ENCODE measurements at regions not wholly inside any gene's neighbourhood (a gene's known extent, or its start where the extent isn't known, plus 50 kb on each side); places are given as distances from the start of the nearest gene placed in this dataset.

- no peak overlapping the region for H2AFZ ChIP-seq (ENCODE audit: low read length, unreplicated experiment)
These were observed 160.0 kb upstream of the PDE5A start for GRCh38 chr4:119788349-119789266.

GRCh38 chr4:119785963-119786362, 157.4 kb upstream of the PDE5A start:
- no peaks in the 10 kb centered on the region for H3K4me1 ChIP-seq (ENCODE audit: control insufficient read depth, insufficient read depth, low read length, unreplicated experiment)
- no peak overlapping the region for H2AFZ ChIP-seq (ENCODE audit: low read length, unreplicated experiment)
- no peak overlapping the region for H3K4me3 ChIP-seq (ENCODE audit: low read depth, low read length)
- no peaks in the 10 kb centered on the region for H3K79me2 ChIP-seq (ENCODE audit: control insufficient read depth, insufficient read depth, low read length, unreplicated experiment)
- H3K36me3 ChIP-seq (ENCODE audit: insufficient read depth, low read length), result no peaks in the 10 kb centered on the region
- H3K27ac ChIP-seq (ENCODE audit: low read depth, low read length), result no peak overlapping the region
- no peaks in the 10 kb centered on the region for H3K27me3 ChIP-seq (ENCODE audit: insufficient read depth, low read length)

More at GRCh38 chr4:119788349-119789266, 160.0 kb upstream of the PDE5A start:
- Histone ChIP-seq H3K79me2 (ENCODE audit: control insufficient read depth, insufficient read depth, low read length, unreplicated experiment) (no peaks in the 10 kb centered on the region), H3K36me3 (ENCODE audit: insufficient read depth, low read length) (no peaks in the 10 kb centered on the region), H3K27me3 (ENCODE audit: insufficient read depth, low read length) (no peaks in the 10 kb centered on the region), H3K4me3 (ENCODE audit: low read depth, low read length) (no peak overlapping the region), H3K4me1 (ENCODE audit: control insufficient read depth, insufficient read depth, low read length, unreplicated experiment) (no peaks in the 10 kb centered on the region), H3K27ac (ENCODE audit: low read depth, low read length) (no peak overlapping the region)

- Histone ChIP-seq H2AFZ (ENCODE audit: low read length, unreplicated experiment) (no peak overlapping the region), H3K36me3 (ENCODE audit: insufficient read depth, low read length) (no peaks in the 10 kb centered on the region), H3K79me2 (ENCODE audit: control insufficient read depth, insufficient read depth, low read length, unreplicated experiment) (no peaks in the 10 kb centered on the region)
These were observed 154.8 kb upstream of the PDE5A start for GRCh38 chr4:119783189-119783983.

GRCh38 chr4:119781044-119781443, 152.4 kb upstream of the PDE5A start:
- Histone ChIP-seq H3K27me3 (ENCODE audit: insufficient read depth, low read length) (no peaks in the 10 kb centered on the region), H2AFZ (ENCODE audit: low read length, unreplicated experiment) (no peak overlapping the region), H3K36me3 (ENCODE audit: insufficient read depth, low read length) (no peaks in the 10 kb centered on the region), H3K27ac (ENCODE audit: low read depth, low read length) (no peak overlapping the region), H3K4me3 (ENCODE audit: low read depth, low read length) (no peak overlapping the region), H3K79me2 (ENCODE audit: control insufficient read depth, insufficient read depth, low read length, unreplicated experiment) (no peaks in the 10 kb centered on the region), H3K4me1 (ENCODE audit: control insufficient read depth, insufficient read depth, low read length, unreplicated experiment) (no peaks in the 10 kb centered on the region)

More at GRCh38 chr4:119783189-119783983, 154.8 kb upstream of the PDE5A start:
- Histone ChIP-seq H3K4me3 (ENCODE audit: low read depth, low read length) (no peak overlapping the region), H3K4me1 (ENCODE audit: control insufficient read depth, insufficient read depth, low read length, unreplicated experiment) (no peaks in the 10 kb centered on the region), H3K27me3 (ENCODE audit: insufficient read depth, low read length) (no peaks in the 10 kb centered on the region), H3K27ac (ENCODE audit: low read depth, low read length) (no peak overlapping the region)

- no peaks in the 10 kb centered on the region for H3K27me3 ChIP-seq (ENCODE audit: insufficient read depth, low read length)
- no peak overlapping the region for H2AFZ ChIP-seq (ENCODE audit: low read length, unreplicated experiment)
- no peak overlapping the region for H3K4me3 ChIP-seq (ENCODE audit: low read depth, low read length)
- no peaks in the 10 kb centered on the region for H3K4me1 ChIP-seq (ENCODE audit: control insufficient read depth, insufficient read depth, low read length, unreplicated experiment)
- no peaks in the 10 kb centered on the region for H3K79me2 ChIP-seq (ENCODE audit: control insufficient read depth, insufficient read depth, low read length, unreplicated experiment)
- no peaks in the 10 kb centered on the region for H3K36me3 ChIP-seq (ENCODE audit: insufficient read depth, low read length)
- H3K27ac ChIP-seq (ENCODE audit: low read depth, low read length), result no peak overlapping the region
These were observed 146.2 kb upstream of the PDE5A start for GRCh38 chr4:119774840-119775239.

- no peaks in the 10 kb centered on the region for H3K36me3 ChIP-seq (ENCODE audit: insufficient read depth, low read length)
- H3K4me3 ChIP-seq (ENCODE audit: low read depth, low read length), result no peak overlapping the region
- H3K79me2 ChIP-seq (ENCODE audit: control insufficient read depth, insufficient read depth, low read length, unreplicated experiment), result no peaks in the 10 kb centered on the region
- H3K27ac ChIP-seq (ENCODE audit: low read depth, low read length), result no peak overlapping the region
- H3K4me1 ChIP-seq (ENCODE audit: control insufficient read depth, insufficient read depth, low read length, unreplicated experiment), result no peaks in the 10 kb centered on the region
- no peaks in the 10 kb centered on the region for H3K27me3 ChIP-seq (ENCODE audit: insufficient read depth, low read length)
- no peak overlapping the region for H2AFZ ChIP-seq (ENCODE audit: low read length, unreplicated experiment)
These were observed 137.3 kb upstream of the PDE5A start for GRCh38 chr4:119765951-119766350.

GRCh38 chr4:119765469-119765868, 136.9 kb upstream of the PDE5A start:
- Histone ChIP-seq H3K27me3 (ENCODE audit: insufficient read depth, low read length) (no peaks in the 10 kb centered on the region), H2AFZ (ENCODE audit: low read length, unreplicated experiment) (no peak overlapping the region), H3K27ac (ENCODE audit: low read depth, low read length) (no peak overlapping the region), H3K36me3 (ENCODE audit: insufficient read depth, low read length) (no peaks in the 10 kb centered on the region), H3K4me1 (ENCODE audit: control insufficient read depth, insufficient read depth, low read length, unreplicated experiment) (no peaks in the 10 kb centered on the region), H3K4me3 (ENCODE audit: low read depth, low read length) (no peak overlapping the region), H3K79me2 (ENCODE audit: control insufficient read depth, insufficient read depth, low read length, unreplicated experiment) (no peaks in the 10 kb centered on the region)

- no peak overlapping the region for H3K27ac ChIP-seq (ENCODE audit: low read depth, low read length)
These were observed 134.8 kb upstream of the PDE5A start for GRCh38 chr4:119763386-119763785.

GRCh38 chr4:119755599-119755998, 127.0 kb upstream of the PDE5A start:
- Histone ChIP-seq H3K36me3 (ENCODE audit: insufficient read depth, low read length) (no peaks in the 10 kb centered on the region), H3K27me3 (ENCODE audit: insufficient read depth, low read length) (no peaks in the 10 kb centered on the region), H3K4me1 (ENCODE audit: control insufficient read depth, insufficient read depth, low read length, unreplicated experiment) (no peaks in the 10 kb centered on the region), H3K27ac (ENCODE audit: low read depth, low read length) (no peak overlapping the region), H2AFZ (ENCODE audit: low read length, unreplicated experiment) (no peak overlapping the region), H3K79me2 (ENCODE audit: control insufficient read depth, insufficient read depth, low read length, unreplicated experiment) (no peaks in the 10 kb centered on the region), H3K4me3 (ENCODE audit: low read depth, low read length) (no peak overlapping the region)

More at GRCh38 chr4:119763386-119763785, 134.8 kb upstream of the PDE5A start:
- H2AFZ ChIP-seq (ENCODE audit: low read length, unreplicated experiment), result no peak overlapping the region
- H3K36me3 ChIP-seq (ENCODE audit: insufficient read depth, low read length), result no peaks in the 10 kb centered on the region
- no peak overlapping the region for H3K4me3 ChIP-seq (ENCODE audit: low read depth, low read length)
- no peaks in the 10 kb centered on the region for H3K27me3 ChIP-seq (ENCODE audit: insufficient read depth, low read length)
- no peaks in the 10 kb centered on the region for H3K4me1 ChIP-seq (ENCODE audit: control insufficient read depth, insufficient read depth, low read length, unreplicated experiment)
- no peaks in the 10 kb centered on the region for H3K79me2 ChIP-seq (ENCODE audit: control insufficient read depth, insufficient read depth, low read length, unreplicated experiment)

- Histone ChIP-seq H3K4me3 (ENCODE audit: low read depth, low read length) (no peak overlapping the region), H3K4me1 (ENCODE audit: control insufficient read depth, insufficient read depth, low read length, unreplicated experiment) (no peaks in the 10 kb centered on the region), H3K79me2 (ENCODE audit: control insufficient read depth, insufficient read depth, low read length, unreplicated experiment) (no peaks in the 10 kb centered on the region), H3K27ac (ENCODE audit: low read depth, low read length) (no peak overlapping the region), H3K36me3 (ENCODE audit: insufficient read depth, low read length) (no peaks in the 10 kb centered on the region), H2AFZ (ENCODE audit: low read length, unreplicated experiment) (no peak overlapping the region), H3K27me3 (ENCODE audit: insufficient read depth, low read length) (no peaks in the 10 kb centered on the region)
These were observed 124.3 kb upstream of the PDE5A start for GRCh38 chr4:119752936-119753335.
